SW480 (cell line): ENCODE measurements at regions not wholly inside any gene's neighbourhood (a gene's known extent, or its start where the extent isn't known, plus 50 kb on each side); places are given as distances from the start of the nearest gene placed in this dataset.
"Not testable (repeated sequence)": the region's sequence is repeated elsewhere in the genome, so short reads cannot be mapped to it uniquely, and the experiment has no call there.

Source experiments
- DNase-seq: peaks from one replicate; pipeline ENCODE4 v3.0.0-alpha.2; 2016; ENCODE audit warnings: low spot score

DNA sequence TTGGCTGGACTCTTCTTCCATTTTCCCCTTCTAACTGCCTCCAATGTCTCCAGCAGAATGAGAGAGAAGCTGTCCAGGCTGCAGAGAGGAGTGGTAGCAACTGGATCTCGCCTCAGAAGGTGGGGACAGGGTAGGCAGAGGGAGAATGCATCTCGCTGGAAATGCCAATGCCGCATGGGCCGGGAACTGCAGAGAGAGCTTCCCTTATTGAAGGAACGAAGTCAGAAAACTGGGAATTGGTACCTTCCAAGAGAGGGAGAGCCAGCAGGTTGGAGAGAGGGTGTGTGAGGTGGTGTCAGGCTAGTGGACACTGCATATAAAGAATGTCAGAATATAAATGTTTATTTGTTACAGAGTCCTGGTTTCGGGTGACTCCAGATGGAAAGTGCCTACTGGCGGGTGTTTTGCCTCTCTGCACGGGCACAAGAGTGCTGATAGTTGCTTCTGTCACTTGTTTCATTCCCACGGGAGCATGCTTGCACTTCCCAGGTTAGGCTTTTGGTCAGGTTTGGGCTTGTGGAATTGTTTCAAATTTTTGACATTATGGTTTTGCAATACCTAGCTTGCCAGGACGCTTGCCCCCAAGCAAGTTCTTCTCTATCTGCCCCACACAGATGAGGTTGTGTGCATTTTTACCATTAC, 156.8 kb upstream of the STS start:
- no peak for DNase-seq

DNA sequence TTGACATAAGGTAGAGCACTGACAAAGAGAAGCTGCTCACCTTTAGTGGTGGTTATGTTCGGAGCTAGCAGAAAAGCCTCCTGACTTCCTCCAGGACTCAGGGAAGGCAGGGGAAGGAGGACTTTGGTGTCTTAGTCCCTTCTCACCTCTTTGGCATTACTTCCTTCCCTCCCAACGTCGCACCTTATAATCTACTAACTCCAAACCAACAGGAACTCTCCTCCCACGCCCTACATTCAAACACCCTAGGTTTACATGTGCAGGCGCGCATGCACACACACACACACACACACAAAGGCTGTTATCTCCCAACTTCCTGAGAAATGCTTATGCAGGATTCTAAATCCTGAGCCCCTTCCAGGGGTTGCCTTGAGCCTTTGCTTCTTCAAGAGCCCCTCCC, 157.7 kb upstream of the STS start:
- DNase-seq: no peak

DNA sequence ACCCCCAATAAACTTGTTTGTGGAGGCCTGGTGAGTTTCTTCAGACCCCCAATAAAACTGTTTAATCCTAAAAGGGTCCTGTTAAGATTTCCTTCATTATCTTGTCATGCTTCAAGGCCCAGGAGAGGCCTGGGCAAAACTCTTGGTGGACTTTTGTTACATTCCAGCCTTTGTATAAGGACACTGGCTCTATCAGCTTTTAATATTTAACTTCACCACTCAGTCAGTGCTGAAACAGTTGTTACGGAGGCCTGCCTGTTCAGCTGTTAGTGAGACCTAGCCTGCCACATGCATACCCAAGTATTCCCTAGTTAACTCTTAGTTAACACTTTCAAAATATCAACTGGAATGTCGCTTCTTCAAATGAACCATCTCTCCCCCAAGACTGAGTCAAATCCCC, 158.8 kb upstream of the STS start:
- DNase-seq: not testable (repeated sequence)

DNA sequence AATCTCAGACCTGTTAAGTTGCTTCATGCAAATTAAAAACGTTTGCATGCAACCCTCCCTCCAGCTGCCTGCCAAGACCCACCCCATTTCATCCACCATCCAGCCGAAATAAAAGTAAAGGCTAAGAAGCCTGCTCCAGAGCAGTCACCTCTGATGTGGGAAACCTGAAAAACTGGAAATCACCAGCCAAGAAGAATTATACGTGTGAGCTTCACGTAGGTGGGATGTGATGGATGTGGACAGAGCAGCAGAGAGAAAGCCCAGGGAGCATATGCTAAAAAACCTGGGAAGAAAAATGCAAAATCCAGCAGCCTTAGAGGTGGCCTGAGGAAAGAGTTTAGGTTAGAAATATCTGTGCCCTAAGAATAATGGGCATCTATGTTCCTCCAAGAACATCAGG, 160.6 kb upstream of the STS start:
- no peak for DNase-seq

DNA sequence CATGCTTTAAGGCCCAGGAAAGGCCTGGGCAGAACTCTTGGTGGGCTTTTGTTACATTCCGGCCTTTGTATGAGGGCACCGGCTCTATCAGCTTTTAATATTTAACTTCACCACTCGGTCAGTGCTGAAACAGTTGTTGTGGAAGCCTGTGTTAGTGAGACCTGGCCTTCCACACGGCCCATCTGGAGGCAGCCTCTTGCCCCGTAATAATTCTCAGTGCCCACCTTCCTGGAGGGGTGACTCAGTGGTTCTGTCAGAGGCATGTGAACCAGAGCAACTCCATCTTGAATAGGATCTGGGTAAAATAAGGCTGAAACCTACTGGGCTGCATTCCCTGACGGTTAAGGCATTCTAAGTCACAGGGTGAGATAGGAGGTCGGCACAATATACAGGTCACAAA, 162.0 kb upstream of the STS start:
- DNase-seq: no peak

DNA sequence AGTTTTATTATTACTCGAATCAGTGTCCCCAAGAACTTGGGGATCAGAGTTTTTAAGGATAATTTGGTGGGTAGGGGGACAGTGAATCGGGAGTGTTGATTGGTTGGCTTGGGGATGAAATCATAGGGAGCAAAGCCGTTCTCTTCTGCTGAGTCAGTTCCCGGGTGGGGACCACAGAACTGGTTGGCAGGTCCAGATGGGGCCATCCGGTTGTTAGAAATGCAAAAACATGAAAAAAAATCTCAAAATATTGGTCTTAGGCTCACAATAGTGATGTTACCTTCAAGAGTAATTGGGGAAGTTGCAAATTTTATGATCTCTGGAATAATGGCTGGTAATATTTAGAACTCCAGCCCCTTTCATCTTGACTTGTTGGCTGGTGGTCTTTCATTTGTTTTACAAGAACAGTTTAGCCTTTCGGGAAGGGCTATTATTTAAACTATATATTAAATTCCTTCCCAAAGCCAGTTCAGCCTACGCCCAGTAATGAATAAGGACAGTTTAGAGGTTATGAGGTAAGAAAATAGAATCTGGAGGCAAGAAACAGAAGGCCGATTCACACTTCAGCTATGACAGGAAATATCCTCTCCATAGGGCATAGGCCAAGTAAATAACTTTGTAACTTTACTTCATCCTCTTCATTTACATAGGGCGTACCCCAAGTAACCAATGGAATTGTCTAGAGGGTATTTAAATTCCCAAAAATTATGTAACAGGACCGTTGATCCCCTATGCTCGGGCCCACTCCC, 164.1 kb upstream of the STS start:
- no peak for DNase-seq

DNA sequence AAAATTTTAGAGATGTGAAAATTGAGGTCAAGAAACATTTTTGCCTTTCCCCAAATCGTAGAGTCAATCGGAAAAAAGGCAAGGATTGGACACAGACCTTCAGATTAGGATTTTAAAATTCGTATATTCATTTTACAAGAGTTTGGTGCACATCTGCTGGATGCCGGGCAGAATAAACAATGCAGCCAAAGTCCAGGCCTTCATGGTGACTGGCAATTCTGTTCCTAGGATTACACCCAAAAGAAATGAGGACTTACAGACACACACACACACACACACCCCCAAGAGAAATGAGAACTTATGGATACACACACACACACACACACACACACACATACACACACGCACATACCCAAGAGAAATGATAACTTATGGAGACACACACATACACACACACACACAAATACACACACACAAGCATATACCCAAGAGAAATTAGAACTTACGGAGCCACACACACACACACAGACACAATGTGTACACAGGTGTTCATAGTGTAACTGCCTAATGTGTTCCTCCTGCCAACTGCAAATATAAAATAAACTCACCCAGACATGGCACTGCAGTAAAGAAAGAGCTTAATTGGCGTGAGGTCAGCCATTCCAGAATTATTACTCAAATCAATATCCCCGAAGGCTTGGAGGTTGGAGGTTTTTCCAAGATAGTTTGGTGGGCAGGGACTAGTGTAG, 165.7 kb upstream of the STS start:
- no peak for DNase-seq

DNA sequence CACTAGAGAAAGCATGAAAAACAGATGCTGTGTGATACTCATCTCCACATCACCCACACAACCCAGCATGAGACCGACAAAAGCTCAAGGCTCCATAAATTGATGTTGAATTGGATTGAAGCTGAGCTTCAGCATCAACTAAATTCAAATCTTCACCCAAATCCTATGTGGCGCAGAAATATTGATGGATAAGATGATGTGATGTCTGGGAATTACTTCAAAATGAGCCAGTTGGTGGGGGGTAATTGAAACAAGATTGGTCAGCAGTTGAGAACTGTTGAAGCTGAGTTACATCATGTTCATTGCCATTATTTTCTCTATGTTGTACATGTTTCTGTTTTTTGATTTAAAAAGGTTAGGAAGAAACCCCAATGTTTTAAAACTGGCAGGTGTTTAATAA, 166.5 kb upstream of the STS start:
- no peak for DNase-seq

DNA sequence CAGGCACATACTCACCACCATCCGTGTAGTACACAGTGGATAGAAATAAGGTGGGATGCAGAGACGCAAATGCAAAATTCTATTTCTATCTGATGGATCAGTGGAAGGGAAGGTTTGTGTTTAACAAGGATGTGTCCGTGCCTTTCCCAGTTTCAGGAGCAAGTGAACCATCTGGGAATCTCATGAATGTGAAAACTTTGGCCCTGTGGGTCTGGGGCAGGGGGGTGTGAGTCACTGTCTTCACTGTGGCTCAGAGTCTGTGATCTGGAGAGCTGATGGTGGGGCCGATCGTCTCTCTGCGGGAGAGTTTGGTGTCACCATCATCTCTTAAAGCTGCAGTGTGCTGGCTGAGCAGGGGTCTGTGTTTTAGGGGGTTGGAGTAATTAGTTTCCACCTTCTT, 179.3 kb upstream of the STS start:
- DNase-seq: no peak

DNA sequence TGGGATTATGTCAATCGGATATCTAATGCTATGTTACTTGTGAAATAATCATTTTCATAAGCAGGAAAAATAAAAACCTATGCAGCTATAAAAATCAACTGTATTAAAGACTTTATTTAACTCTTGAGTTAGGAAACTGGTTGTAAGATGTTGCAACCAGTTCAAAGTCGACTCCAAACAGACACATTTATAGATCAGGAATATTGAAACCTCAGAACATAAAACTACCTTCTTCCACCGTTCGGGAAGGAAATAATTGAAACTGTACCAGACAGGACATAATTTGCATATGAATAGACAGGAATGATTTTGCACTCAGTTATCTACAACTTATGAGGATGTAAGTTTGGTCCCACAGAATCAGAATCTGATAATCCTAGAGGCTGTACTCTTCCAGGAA, 181.8 kb upstream of the STS start:
- no peak for DNase-seq

DNA sequence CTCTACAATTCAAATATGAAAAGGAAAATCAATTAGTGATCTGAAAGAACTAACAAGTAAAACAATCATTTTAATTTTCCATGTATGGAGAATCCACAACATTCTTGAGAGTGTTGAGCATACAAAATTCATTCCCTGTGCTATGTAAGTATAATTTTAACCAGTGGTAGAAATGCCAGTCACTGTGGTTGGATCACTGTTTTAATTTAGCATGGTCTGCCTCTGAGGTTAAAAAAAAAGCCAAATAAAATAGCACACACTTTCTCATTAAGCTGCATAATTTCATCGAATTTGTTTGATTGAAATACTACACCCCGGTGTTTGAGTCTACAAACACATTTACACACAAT, 185.5 kb upstream of the STS start:
- DNase-seq: no peak

DNA sequence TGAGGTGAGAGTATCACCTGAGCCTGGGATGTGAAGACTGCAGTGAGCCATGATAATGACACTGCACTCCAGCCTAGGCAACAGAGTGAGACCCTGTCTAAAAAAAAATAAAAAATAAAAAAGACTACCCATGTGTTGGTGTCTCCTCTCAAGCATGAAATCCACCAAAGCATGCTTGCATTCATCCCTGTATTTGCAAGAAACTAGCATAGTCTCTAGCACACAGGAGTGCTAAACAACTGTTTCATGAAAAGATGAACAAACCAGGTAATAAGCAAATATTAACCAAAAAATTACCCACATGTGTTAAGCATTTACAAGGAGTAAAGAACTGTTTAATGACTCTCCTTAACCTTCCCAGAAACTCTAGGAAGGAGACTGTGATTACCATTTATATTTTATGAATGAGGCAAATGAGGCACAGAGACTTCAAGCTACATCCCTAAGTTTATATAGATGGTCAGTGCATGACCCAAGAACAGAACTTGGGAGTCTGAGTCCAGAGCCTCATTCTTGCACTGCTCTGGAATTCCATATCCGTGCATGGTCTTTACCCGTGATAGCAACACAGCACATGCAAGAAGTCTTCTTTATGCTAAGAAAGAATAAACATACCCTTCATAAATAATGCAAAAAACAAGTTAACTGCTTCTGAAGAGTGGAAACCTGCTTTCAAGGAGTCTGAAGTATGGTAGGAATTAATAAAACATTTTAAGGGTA, 186.1 kb upstream of the STS start:
- DNase-seq: no peak

DNA sequence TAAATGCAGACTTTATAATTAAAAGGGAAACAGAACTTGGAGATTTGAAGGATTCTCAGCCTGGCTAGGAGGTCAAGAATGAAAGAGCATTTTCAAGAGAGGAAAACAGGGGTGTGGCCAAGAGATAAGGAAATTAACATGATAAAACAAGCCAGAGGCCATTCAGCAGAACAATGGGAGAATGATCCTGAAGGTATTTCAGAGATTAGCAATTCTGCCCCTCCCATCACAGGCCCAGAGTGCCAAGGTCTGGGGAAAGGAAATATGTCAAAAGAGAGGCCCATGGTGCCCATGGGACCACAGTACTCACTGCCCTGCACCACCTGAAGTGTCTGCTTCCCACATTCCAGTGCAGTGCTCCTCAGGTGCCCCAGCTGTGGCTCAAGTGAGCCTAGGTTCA, 188.5 kb upstream of the STS start:
- DNase-seq: no peak

DNA sequence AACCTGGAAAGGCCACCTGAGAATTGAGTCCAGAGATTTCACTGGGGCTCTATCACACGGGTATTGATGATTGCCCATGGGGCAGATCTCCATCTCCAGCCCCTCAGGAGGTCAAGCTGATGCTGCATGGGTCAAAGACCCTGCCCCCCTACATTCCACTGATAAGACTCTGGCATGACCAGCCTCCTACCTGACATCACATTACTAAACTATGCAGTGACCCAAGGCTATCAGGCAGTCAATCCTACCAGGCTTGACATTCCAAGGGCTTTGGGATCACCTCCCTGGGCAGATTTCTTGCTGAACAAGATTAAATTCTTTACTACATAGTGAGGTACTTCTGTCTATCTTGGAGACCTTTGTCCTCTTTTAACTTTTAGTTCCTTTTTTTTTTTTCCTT, 192.7 kb upstream of the STS start:
- DNase-seq: no peak

DNA sequence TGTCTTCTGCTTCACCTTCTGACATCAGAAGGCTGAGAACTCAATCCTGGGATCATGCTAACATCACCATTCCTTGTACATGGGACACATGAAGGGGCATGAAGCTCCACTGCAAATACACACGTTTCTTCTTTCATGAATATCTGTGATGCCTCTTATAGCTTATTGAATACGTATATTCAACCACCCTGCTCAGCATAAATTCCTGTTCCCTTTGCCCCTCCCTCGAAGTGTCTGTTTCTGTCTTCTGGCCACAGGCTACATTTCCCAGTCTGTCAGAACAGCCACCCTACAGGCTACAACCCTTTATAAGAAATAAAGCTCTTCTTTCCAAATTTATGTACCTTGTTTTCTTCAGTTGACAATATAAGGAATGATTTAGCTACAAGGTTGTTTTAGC, 201.3 kb upstream of the STS start:
- no peak for DNase-seq

DNA sequence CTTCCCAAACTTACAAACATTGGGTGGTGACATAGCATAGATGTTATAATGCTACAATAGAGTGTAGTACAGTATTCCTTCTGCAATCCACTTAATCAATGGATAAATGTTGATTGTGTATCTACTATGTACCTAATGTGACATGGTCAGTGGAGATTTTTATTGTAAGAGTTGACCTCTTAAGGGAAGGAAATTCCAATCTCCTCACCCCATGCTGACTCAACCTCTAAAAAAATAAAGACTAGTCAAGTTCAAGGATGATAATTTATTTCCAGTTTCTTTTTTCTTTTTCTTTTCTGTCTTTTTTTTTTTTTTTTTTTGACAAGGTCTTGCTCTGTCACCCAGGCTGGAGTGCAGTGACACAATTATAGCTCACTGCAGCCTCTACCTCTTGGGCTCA, 206.5 kb upstream of the STS start:
- DNase-seq: no peak

DNA sequence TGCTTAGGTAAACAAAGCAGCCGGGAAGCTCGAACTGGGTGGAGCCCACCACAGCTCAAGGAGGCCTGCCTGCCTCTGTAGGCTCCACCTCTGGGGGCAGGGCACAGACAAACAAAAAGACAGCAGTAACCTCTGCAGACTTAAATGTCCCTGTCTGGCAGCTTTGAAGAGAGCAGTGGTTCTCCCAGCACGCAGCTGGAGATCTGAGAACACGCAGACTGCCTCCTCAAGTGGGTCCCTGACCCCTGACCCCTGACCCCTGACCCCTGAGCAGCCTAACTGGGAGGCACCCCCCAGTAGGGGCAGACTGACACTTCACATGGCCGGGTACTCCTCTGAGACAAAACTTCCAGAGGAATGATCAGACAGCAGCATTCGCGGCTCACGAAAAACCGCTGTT, 214.6 kb upstream of the STS start:
- DNase-seq: not testable (repeated sequence)

DNA sequence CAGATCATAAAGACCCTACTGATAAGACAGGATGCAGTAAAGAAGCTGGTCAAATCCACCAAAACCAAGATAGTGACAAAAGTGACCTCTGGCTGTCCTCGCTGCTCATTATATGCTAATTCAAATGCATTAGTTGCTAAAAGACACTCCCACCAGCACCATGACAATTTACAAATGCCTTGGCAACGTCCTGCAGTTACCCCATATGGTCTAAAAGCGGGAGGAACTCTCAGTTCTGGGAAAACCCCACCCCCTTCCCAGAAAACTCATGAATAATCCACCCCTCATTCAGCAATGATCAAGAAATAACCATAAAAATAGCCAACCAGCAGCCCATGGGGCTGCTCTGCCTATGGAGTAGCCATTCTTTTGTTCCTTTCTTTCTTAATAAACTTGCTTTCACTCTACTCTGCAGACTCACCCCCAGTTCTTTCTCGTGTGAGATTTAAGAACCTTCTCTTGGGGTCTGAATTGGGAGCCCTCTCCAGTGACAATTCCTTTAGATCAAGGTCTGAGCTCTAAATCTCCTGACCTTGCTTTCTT, 217.1 kb upstream of the STS start:
- no peak for DNase-seq

DNA sequence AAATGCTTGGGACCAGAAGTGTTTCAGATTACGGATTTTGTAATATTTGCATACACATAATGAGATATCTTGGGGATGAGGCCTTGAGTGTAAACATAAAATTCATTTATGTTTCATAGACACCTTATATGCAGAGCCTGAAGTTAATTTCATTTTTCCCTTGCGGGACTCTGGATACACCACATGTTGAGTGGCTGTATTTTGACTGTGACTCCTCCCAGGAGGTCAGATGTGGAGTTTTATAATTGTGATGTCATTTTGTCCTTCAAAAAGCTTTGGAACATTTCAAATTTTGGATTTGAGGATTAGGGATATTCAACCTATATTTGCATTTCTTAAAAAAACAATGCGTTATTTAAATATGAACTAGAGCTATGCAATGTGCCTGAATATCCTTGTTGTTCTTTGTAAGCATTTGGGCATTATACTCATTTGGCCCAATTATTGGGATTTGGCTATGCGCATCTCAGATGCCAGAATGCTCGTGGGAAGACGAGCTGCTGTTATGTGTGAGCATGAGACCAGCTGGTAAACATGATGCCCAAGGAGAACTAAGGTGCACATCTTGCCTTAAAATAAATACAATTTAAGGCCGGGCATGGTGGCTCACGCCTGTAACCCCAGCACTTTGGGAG, 223.0 kb upstream of the STS start:
- no peak for DNase-seq

DNA sequence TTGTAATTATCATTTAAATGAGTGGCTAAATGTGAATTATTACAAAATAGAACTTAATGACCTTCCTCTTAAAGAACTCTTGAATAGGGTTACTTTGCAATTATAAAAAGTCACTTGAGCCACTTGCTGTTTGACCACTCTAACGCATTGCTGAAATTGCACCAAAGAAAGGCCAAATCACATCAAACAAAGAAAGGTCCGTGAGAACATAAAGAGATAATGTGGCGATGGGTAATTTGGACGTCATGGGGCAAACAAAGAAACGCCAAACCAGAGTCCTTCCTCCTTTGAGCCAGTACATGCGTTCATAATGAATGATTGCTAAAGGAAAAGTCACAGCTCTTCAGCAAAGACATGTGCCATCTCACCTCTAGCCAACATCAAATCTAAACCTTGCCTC, 229.8 kb upstream of the STS start:
- no peak for DNase-seq

DNA sequence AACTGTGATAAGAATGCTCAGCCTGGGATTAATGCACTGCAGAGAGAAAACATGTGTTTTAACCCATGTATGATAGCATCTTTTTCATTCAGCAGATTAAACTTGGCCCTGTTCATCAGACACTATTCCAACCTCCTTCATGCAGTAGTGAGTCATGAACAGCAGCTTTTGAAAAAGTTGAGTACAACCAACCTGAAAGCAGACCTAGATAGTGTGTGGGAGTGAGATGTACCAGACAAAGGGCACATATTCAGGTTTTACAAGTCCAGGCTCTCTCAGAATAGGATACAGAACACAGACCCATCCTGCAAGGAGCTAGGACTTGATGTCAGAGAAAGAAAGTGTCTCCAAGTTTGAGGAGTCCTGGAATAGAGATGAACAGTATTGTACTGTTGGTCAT, 237.3 kb upstream of the STS start:
- DNase-seq: no peak

DNA sequence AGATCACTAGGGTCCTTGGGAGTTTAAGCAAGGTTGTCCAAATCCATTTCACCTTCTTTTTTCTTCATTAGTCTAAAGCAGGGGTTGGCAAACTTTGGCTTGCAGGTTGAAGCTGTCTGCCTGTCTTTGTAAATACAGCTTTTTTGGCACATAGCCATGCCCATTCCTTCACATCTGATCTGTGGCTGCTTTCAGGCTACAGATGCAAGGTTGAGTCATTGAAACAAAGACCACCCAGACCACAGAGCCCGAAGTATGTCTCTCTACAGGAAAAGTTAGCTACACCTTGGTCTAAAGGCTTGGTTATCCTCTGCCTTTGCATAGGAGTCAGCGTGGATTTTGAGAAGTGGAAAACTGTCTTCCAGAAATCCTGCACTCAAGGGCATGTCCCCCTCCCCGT, 238.1 kb upstream of the STS start:
- no peak for DNase-seq
